Activated T-cell treated with anti-CD3 and anti-CD28 coated beads, Interleukin-2, amount 50 U/mL, for 24 hours (primary cell): ENCODE measurements at regions not wholly inside any gene's neighbourhood (a gene's known extent, or its start where the extent isn't known, plus 50 kb on each side); places are given as distances from the start of the nearest gene placed in this dataset.
"Not testable (repeated sequence)": the region's sequence is repeated elsewhere in the genome, so short reads cannot be mapped to it uniquely, and the experiment has no call there.

ENCODE experiments used
- DNase-seq: peaks from one replicate; pipeline ENCODE4 v3.0.0-alpha.2; 2020
- H3K27ac Mint-ChIP-seq: 2 replicates; pipeline ENCODE4 v1.8.0; 2020; ENCODE audit warnings: mild to moderate bottlenecking, mixed read lengths
- H3K27me3 Mint-ChIP-seq: 2 replicates; pipeline ENCODE4 v1.8.0; 2020; ENCODE audit warnings: mixed read lengths
- H3K36me3 Mint-ChIP-seq: 2 replicates; pipeline ENCODE4 v1.8.0; 2020; ENCODE audit warnings: low read depth, mixed read lengths
- H3K4me1 Mint-ChIP-seq: 2 replicates; pipeline ENCODE4 v1.8.0; 2020; ENCODE audit warnings: low read depth, mixed read lengths
- H3K4me3 Mint-ChIP-seq: 2 replicates; pipeline ENCODE4 v1.8.0; 2020; ENCODE audit warnings: mild to moderate bottlenecking, moderate library complexity, mixed read lengths
- H3K9me3 Mint-ChIP-seq: 2 replicates; pipeline ENCODE4 v1.8.0; 2020; ENCODE audit warnings: mixed read lengths

DNA sequence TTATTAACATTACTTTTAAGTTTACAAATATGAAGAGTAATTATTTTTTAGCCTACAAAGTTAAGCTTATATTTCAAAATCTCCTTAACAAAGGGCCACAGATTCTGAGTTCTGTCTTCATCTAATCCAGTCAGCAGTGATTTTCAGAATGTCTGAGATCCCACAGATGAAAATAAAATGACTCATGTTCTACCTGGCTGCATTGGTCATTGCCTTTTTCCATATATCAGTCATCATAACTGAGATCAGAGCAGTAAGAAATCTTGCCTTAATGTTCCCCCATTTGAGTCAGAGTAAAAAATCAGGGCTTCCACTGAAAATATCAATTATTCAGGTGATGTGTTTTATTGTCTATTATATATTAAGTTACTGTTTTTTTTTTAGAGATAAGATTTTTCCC is 416.1 kb downstream of the MRPL39 start:
- no peak for DNase-seq
- no peaks in the 10 kb centered on the region for H3K36me3 Mint-ChIP-seq
- H3K9me3 Mint-ChIP-seq, result no peaks in the 10 kb centered on the region
- H3K27ac Mint-ChIP-seq, result no peak overlapping the region
- H3K4me1 Mint-ChIP-seq, result no peaks in the 10 kb centered on the region
- H3K27me3 Mint-ChIP-seq, result no peaks in the 10 kb centered on the region
- no peak overlapping the region for H3K4me3 Mint-ChIP-seq

GRCh38 chr21:25189497-25189896 is 417.8 kb downstream of the MRPL39 start:
- Mint-ChIP-seq H3K9me3 (no peaks in the 10 kb centered on the region), H3K4me1 (no peaks in the 10 kb centered on the region), H3K36me3 (no peaks in the 10 kb centered on the region), H3K27ac (no peak overlapping the region), H3K27me3 (no peaks in the 10 kb centered on the region), H3K4me3 (no peak overlapping the region)
- DNase-seq, result no peak

DNA sequence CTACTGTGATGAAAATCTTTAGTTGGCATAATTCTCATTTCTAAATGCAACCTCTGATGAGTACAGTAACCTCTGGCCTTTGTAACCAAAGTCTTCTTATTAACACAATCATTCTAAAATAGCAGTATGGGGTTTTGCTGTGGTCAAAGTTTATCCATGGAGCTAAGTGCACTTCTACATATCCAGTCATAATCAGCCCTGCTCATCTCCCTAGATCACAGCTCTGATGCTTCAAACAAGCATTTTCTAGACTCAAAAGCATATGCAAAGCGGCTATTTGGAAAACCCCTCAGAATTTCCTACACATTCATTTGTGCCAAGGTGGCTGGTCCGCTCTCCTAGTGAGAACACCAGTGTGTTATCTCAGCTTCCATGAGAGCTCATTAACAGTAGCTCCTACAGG is 418.6 kb downstream of the MRPL39 start:
- no peaks in the 10 kb centered on the region for H3K27me3 Mint-ChIP-seq
- no peak overlapping the region for H3K4me3 Mint-ChIP-seq
- H3K27ac Mint-ChIP-seq, result no peak overlapping the region
- no peaks in the 10 kb centered on the region for H3K4me1 Mint-ChIP-seq
- H3K9me3 Mint-ChIP-seq, result no peaks in the 10 kb centered on the region
- H3K36me3 Mint-ChIP-seq, result no peaks in the 10 kb centered on the region
- no peak for DNase-seq

- H3K27me3 Mint-ChIP-seq, result no peaks in the 10 kb centered on the region
These were observed 421.0 kb downstream of the MRPL39 start for GRCh38 chr21:25186273-25186672.

DNA sequence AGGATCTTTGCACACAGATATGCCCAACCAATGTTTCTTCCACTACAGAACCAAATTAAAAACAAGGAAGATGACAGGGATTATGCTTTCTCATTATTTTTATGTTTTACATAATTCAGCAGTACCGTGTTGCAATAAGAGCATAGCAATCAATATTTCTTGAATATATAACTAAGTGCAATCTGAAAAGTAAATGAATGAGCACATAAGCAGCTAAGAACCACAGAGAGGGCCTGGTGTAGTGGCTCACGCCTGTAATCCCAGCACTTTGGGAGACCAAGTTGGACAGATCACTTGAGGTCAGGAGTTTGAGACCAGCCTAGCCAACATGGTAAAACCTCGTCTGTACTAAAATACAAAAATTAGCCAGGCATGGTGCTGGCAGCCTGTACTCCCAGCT is 423.7 kb downstream of the MRPL39 start:
- no peaks in the 10 kb centered on the region for H3K27me3 Mint-ChIP-seq
- H3K4me1 Mint-ChIP-seq, result no peaks in the 10 kb centered on the region
- DNase-seq, result no peak
- no peaks in the 10 kb centered on the region for H3K9me3 Mint-ChIP-seq
- H3K36me3 Mint-ChIP-seq, result no peaks in the 10 kb centered on the region
- H3K27ac Mint-ChIP-seq, result no peak overlapping the region
- no peak overlapping the region for H3K4me3 Mint-ChIP-seq

More at GRCh38 chr21:25186273-25186672, 421.0 kb downstream of the MRPL39 start:
- no peak overlapping the region for H3K27ac Mint-ChIP-seq
- no peak for DNase-seq
- H3K9me3 Mint-ChIP-seq, result no peaks in the 10 kb centered on the region
- no peak overlapping the region for H3K4me3 Mint-ChIP-seq
- no peaks in the 10 kb centered on the region for H3K4me1 Mint-ChIP-seq
- no peaks in the 10 kb centered on the region for H3K36me3 Mint-ChIP-seq

DNA sequence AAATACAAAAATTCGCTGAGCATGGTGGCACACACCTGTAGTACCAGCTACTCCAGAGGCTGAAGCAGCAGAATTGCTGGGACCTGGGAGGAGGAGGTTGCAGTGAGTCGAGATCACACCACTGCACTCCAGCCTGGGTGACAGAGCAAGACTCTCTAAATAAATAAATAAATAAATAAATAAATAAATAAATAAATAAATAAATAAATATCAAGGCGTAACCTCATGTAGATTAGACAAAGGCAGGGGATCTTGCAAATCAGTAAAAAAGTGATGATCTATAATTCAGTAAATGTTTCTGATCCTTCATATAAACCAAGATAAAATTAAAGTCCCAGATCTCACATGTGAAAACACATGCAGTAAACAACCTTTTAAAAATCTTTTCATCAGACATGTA is 425.6 kb downstream of the MRPL39 start:
- not testable (repeated sequence) for H3K36me3 Mint-ChIP-seq, H3K9me3 Mint-ChIP-seq, DNase-seq, H3K27me3 Mint-ChIP-seq, H3K4me1 Mint-ChIP-seq, H3K27ac Mint-ChIP-seq, H3K4me3 Mint-ChIP-seq

DNA sequence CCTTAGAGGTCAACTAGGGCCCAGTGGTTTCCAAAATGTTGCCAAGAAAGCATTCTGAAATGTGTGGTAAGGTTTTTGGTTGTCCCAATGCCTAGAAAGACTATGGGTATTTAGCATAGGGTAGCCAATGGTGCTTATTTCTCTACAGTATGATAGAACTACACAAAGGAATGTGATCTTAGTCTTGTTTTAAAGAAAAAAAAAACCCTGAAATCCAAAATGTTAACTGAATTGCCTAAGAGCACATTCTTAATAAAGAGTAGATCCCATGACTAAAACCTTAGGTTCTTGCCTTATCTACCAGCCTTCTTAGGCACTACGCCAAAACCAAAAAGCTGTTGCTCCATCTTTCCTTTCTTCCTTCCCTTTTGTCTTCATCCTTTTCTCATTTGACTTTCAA is 428.2 kb downstream of the MRPL39 start:
- Mint-ChIP-seq H3K27me3 (no peaks in the 10 kb centered on the region), H3K27ac (no peak overlapping the region), H3K4me3 (no peak overlapping the region), H3K36me3 (no peaks in the 10 kb centered on the region), H3K9me3 (no peaks in the 10 kb centered on the region), H3K4me1 (no peaks in the 10 kb centered on the region)
- DNase-seq, result no peak

DNA sequence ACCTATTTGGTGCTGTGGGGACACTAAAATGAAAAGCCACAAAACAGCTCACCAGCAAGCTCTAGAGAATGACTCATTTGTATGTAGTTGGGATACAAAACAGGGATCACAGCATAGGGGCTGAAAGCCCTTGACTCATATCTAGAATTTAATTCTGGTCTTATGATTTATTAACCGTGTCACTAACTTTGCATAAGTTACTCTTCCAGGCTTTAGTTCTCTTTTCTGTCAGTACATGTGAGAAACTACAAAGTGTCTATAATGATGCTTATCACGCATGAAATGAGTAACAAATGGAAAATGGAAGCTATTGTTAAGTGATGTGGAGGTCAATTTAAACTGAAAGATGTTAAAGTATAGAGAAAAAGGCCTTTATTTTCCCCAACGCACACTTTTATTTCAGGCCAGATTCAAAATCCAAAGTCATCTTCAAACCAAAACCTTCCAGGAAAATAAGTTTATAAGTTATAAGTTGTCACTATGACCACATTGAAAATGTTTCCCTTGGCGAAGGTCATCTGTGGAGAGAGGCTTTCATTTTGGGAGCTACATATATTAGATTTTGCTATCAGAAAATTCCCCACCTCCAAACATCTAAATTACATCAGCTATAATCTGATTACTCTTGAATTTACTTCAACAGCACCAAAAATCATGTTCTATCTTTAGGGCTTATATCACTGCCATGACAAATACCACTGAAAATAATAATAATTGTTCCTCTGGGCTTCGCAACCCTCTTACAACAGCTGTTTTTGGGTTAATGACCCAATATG is 430.5 kb downstream of the MRPL39 start:
- no peak overlapping the region for H3K4me3 Mint-ChIP-seq
- H3K27ac Mint-ChIP-seq, result no peak overlapping the region
- no peaks in the 10 kb centered on the region for H3K36me3 Mint-ChIP-seq
- no peaks in the 10 kb centered on the region for H3K9me3 Mint-ChIP-seq
- no peaks in the 10 kb centered on the region for H3K4me1 Mint-ChIP-seq
- no peaks in the 10 kb centered on the region for H3K27me3 Mint-ChIP-seq
- DNase-seq, result no peak

GRCh38 chr21:25175938-25176337 is 431.3 kb downstream of the MRPL39 start:
- Mint-ChIP-seq H3K27ac (no peak overlapping the region), H3K4me1 (no peaks in the 10 kb centered on the region), H3K9me3 (no peaks in the 10 kb centered on the region)

GRCh38 chr21:25171438-25171837 is 435.8 kb downstream of the MRPL39 start:
- Mint-ChIP-seq H3K4me1 (no peaks in the 10 kb centered on the region), H3K9me3 (peaks cover 17% of the 10 kb centered on the region), H3K4me3 (no peak overlapping the region)

More at GRCh38 chr21:25175938-25176337, 431.3 kb downstream of the MRPL39 start:
- DNase-seq, result no peak
- Mint-ChIP-seq H3K27me3 (no peaks in the 10 kb centered on the region), H3K36me3 (no peaks in the 10 kb centered on the region), H3K4me3 (no peak overlapping the region)

DNA sequence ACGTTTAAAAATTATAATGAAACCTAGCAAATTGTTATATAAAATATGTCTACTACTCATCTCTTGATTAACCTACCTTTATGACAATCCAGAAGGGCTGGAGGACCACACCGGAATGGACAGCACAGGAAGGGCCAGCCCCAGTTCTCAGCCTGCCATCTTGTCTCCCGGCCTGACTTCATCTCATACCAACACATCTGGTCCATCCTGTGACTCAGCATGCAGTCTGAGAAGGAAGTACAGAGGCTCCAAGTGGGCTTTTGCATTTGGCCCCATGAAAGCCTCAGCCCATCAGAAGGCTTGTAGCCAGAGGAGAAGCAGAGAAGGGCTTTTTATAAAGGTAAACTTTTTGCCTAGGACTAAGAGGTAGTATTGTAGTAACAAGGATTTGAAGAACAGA is 436.6 kb downstream of the MRPL39 start:
- Mint-ChIP-seq H3K4me1 (no peaks in the 10 kb centered on the region), H3K4me3 (no peak overlapping the region), H3K27ac (no peak overlapping the region), H3K36me3 (no peaks in the 10 kb centered on the region), H3K9me3 (peaks cover 17% of the 10 kb centered on the region), H3K27me3 (no peaks in the 10 kb centered on the region)
- DNase-seq, result no peak

More at GRCh38 chr21:25171438-25171837, 435.8 kb downstream of the MRPL39 start:
- Mint-ChIP-seq H3K27ac (no peak overlapping the region), H3K27me3 (no peaks in the 10 kb centered on the region), H3K36me3 (no peaks in the 10 kb centered on the region)
- DNase-seq, result no peak

GRCh38 chr21:25169370-25169769 is 437.9 kb downstream of the MRPL39 start:
- DNase-seq, result no peak
- Mint-ChIP-seq H3K36me3 (no peaks in the 10 kb centered on the region), H3K9me3 (peaks cover 18% of the 10 kb centered on the region), H3K27me3 (no peaks in the 10 kb centered on the region), H3K27ac (no peak overlapping the region), H3K4me1 (no peaks in the 10 kb centered on the region), H3K4me3 (no peak overlapping the region)

DNA sequence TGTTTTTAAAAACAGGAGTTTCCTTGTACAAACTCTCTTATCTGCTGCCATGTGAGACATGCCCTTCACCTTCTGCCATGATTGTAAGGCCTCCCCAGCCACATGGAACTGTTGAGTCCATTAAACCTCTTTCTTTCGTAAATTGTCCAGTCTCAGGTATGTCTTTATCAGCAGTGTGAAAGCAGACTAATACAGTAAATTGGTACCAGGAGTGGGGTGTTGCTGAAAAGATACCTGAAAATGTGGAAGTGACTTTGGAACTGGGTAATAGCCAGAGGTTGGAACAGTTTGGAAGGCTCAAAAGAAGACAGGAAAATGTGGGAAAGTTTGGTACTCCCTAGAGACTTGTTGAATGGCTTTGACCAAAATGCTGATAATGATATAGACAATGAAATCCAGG is 440.4 kb downstream of the MRPL39 start:
- H3K4me3 Mint-ChIP-seq, H3K36me3 Mint-ChIP-seq, DNase-seq, H3K4me1 Mint-ChIP-seq, H3K27me3 Mint-ChIP-seq, H3K27ac Mint-ChIP-seq: not testable (repeated sequence)
- H3K9me3 Mint-ChIP-seq, result peaks cover 18% of the 10 kb centered on the region

DNA sequence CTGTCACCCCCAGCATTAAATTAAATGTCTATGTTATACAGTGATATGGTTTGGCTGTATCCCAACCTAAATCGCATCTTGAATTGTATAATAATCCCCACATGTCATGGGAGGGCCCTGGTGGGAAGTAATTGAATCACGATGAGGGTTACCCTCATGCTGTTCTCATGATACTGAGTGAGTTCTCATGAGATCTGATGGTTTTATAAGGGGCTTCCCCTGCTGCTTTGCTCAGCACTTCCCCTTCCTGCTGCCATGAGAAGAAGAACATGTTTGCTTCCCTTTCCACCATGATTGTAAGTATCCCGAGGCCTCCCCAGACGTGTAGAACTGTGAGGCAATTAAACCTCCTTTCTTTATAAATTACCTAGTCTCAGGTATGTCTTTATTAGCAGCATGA is 445.7 kb downstream of the MRPL39 start:
- H3K9me3 Mint-ChIP-seq, result peaks cover 2% of the 10 kb centered on the region
- no peaks in the 10 kb centered on the region for H3K36me3 Mint-ChIP-seq
- H3K4me3 Mint-ChIP-seq, result no peak overlapping the region
- H3K27me3 Mint-ChIP-seq, result no peaks in the 10 kb centered on the region
- no peak overlapping the region for H3K27ac Mint-ChIP-seq
- no peak for DNase-seq
- H3K4me1 Mint-ChIP-seq, result no peaks in the 10 kb centered on the region

- H3K4me1 Mint-ChIP-seq, H3K27me3 Mint-ChIP-seq, H3K36me3 Mint-ChIP-seq, DNase-seq, H3K27ac Mint-ChIP-seq, H3K9me3 Mint-ChIP-seq, H3K4me3 Mint-ChIP-seq: not testable (repeated sequence)
These were observed 452.3 kb downstream of the MRPL39 start for GRCh38 chr21:25155020-25155419.

DNA sequence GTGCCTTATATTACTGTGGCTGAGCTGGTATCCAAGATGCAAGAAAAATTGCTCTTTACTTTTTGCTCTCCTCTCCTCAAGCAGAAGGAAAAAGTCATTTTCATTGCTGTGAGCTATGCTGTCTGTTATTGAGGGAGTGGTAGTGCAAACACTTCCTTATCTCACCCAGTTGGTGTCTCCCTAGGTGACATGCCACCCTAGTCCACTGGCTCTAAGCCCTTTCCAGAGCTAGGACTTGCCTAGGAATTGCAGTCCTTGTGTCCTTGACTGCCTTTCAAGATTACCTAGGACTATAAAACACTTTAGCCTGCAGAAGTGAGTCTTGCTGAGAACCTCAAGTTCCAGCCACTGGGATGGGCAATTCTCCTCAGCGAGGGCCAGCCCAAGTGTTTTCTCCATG is 458.3 kb downstream of the MRPL39 start:
- no peaks in the 10 kb centered on the region for H3K36me3 Mint-ChIP-seq
- H3K4me1 Mint-ChIP-seq, result no peaks in the 10 kb centered on the region
- H3K9me3 Mint-ChIP-seq, result peaks cover 2% of the 10 kb centered on the region
- no peak for DNase-seq
- H3K27ac Mint-ChIP-seq, result no peak overlapping the region
- no peak overlapping the region for H3K4me3 Mint-ChIP-seq
- no peaks in the 10 kb centered on the region for H3K27me3 Mint-ChIP-seq
